ENCODE measurements at regions not wholly inside any gene's neighbourhood (a gene's known extent, or its start where the extent isn't known, plus 50 kb on each side); places are given as distances from the start of the nearest gene placed in this dataset.

- Histone ChIP-seq H3K27me3 (no peaks in the 10 kb centered on the region), H4K20me1 (ENCODE audit: insufficient read depth, poor library complexity, severe bottlenecking) (no peaks in the 10 kb centered on the region), H2AFZ (no peak overlapping the region), H3K4me1 (ENCODE audit: insufficient read depth) (no peaks in the 10 kb centered on the region), H3K4me3 (no peak overlapping the region), H3K9me3 (ENCODE audit: low read depth) (no peaks in the 10 kb centered on the region), H3K4me2 (no peak overlapping the region), H3K36me3 (replicated peaks; ENCODE audit: insufficient read depth, low read depth) (no peaks in the 10 kb centered on the region), H3K27ac (no peak overlapping the region), H3K79me2 (no peaks in the 10 kb centered on the region), H3K9me2 (replicated peaks; ENCODE audit: insufficient read depth) (no peaks in the 10 kb centered on the region)
- no peak for DNase-seq (ENCODE audit: low spot score)
- TF ChIP-seq EZH2phosphoT487 (IDR thresholded peaks at IDR 0.05; ENCODE audit: low read depth, severe bottlenecking, unreplicated experiment): no peak
- no peak for TF ChIP-seq CTCF (IDR thresholded peaks at IDR 0.05; ENCODE audit: poor library complexity)
- TF ChIP-seq EZH2 (IDR thresholded peaks at IDR 0.05; ENCODE audit: borderline replicate concordance): no peak
- WGBS (ENCODE audit: low lambda C conversion rate, missing lambda C conversion rate): 88% methylated on average over 1 of the region's 1 CpG
Measured at GRCh38 chr4:111388561-111388960, 756.7 kb upstream of the FAM241A start.

- Histone ChIP-seq H3K4me3 (no peak overlapping the region), H3K4me2 (no peak overlapping the region), H3K9me3 (ENCODE audit: low read depth) (no peaks in the 10 kb centered on the region), H3K36me3 (replicated peaks; ENCODE audit: insufficient read depth, low read depth) (no peaks in the 10 kb centered on the region), H3K9me2 (replicated peaks; ENCODE audit: insufficient read depth) (no peaks in the 10 kb centered on the region), H3K79me2 (no peaks in the 10 kb centered on the region), H2AFZ (no peak overlapping the region), H4K20me1 (ENCODE audit: insufficient read depth, poor library complexity, severe bottlenecking) (no peaks in the 10 kb centered on the region), H3K27ac (no peak overlapping the region), H3K4me1 (ENCODE audit: insufficient read depth) (no peaks in the 10 kb centered on the region), H3K27me3 (no peaks in the 10 kb centered on the region)
- whole genome bisulfite sequencing (ENCODE audit: low lambda C conversion rate, missing lambda C conversion rate): 56% methylated on average over 6 of the region's 6 CpGs
- TF ChIP-seq CTCF (IDR thresholded peaks at IDR 0.05; ENCODE audit: poor library complexity): no peak
- DNase-seq (ENCODE audit: low spot score): no peak
Measured at GRCh38 chr4:111391829-111392228, 753.4 kb upstream of the FAM241A start.

GRCh38 chr4:111393781-111394180 is 751.5 kb upstream of the FAM241A start:
- no peak overlapping the region for H3K27ac ChIP-seq
- no peaks in the 10 kb centered on the region for H3K9me2 ChIP-seq (replicated peaks; ENCODE audit: insufficient read depth)
- no peaks in the 10 kb centered on the region for H3K9me3 ChIP-seq (ENCODE audit: low read depth)
- no peak overlapping the region for H3K4me2 ChIP-seq
- no peak overlapping the region for H3K4me3 ChIP-seq
- H3K36me3 ChIP-seq (replicated peaks; ENCODE audit: insufficient read depth, low read depth): no peaks in the 10 kb centered on the region
- no peaks in the 10 kb centered on the region for H4K20me1 ChIP-seq (ENCODE audit: insufficient read depth, poor library complexity, severe bottlenecking)
- H2AFZ ChIP-seq: no peak overlapping the region
- 78% methylated on average over 1 of the region's 1 CpG for WGBS (ENCODE audit: low lambda C conversion rate, missing lambda C conversion rate)
- TF ChIP-seq EZH2 (IDR thresholded peaks at IDR 0.05; ENCODE audit: borderline replicate concordance) (no peak), CTCF (IDR thresholded peaks at IDR 0.05; ENCODE audit: poor library complexity) (no peak), EZH2phosphoT487 (IDR thresholded peaks at IDR 0.05; ENCODE audit: low read depth, severe bottlenecking, unreplicated experiment) (no peak)
- DNase-seq (ENCODE audit: low spot score): no peak
- no peaks in the 10 kb centered on the region for H3K4me1 ChIP-seq (ENCODE audit: insufficient read depth)
- H3K27me3 ChIP-seq: no peaks in the 10 kb centered on the region
- no peaks in the 10 kb centered on the region for H3K79me2 ChIP-seq

- Histone ChIP-seq H4K20me1 (ENCODE audit: insufficient read depth, poor library complexity, severe bottlenecking) (no peaks in the 10 kb centered on the region), H3K36me3 (replicated peaks; ENCODE audit: insufficient read depth, low read depth) (no peaks in the 10 kb centered on the region), H2AFZ (no peak overlapping the region), H3K4me2 (no peak overlapping the region), H3K9me2 (replicated peaks; ENCODE audit: insufficient read depth) (no peaks in the 10 kb centered on the region), H3K9me3 (ENCODE audit: low read depth) (no peaks in the 10 kb centered on the region), H3K27me3 (no peaks in the 10 kb centered on the region), H3K79me2 (no peaks in the 10 kb centered on the region), H3K4me1 (ENCODE audit: insufficient read depth) (no peaks in the 10 kb centered on the region), H3K4me3 (no peak overlapping the region), H3K27ac (no peak overlapping the region)
- peak; percentile 20 for DNase-seq (ENCODE audit: low spot score)
- 61% methylated on average over 5 of the region's 5 CpGs for WGBS (ENCODE audit: low lambda C conversion rate, missing lambda C conversion rate)
- TF ChIP-seq EZH2phosphoT487 (IDR thresholded peaks at IDR 0.05; ENCODE audit: low read depth, severe bottlenecking, unreplicated experiment) (no peak), CTCF (IDR thresholded peaks at IDR 0.05; ENCODE audit: poor library complexity) (no peak), EZH2 (IDR thresholded peaks at IDR 0.05; ENCODE audit: borderline replicate concordance) (no peak)
Measured at GRCh38 chr4:111398906-111399330, 746.3 kb upstream of the FAM241A start.
